Kidney (tissue), 13 donors: ENCODE measurements at regions not wholly inside any gene's neighbourhood (a gene's known extent, or its start where the extent isn't known, plus 50 kb on each side); places are given as distances from the start of the nearest gene placed in this dataset.

Experiments used
- DNase-seq, 5 donors: peaks; one replicate each; pipeline ENCODE4 v3.0.0-alpha.2; 2013 to 2020
- FAIRE-seq: peaks from 2 replicates; lab custom pipeline; 2012; peaks lifted over from hg19 to GRCh38; lab: Jason Lieb, UNC
- H3K27ac ChIP-seq, 2 donors: one replicate each; pipeline ENCODE4 v1.7.0; 2013; ENCODE audit warnings: low read depth in 2 of 2, low read length in 2 of 2, inconsistent platforms in 1 of 2
- H3K27me3 ChIP-seq: one replicate; pipeline ENCODE4 v1.7.1; 2013; ENCODE audit warnings: low read length, inconsistent platforms; ENCODE audit not compliant: control insufficient read depth, insufficient read depth
- H3K36me3 ChIP-seq, 3 donors: one replicate each; pipeline versions ENCODE4 v1.7.0 to v1.7.1; 2013; ENCODE audit warnings: low read length in 3 of 3, control low read depth in 1 of 3, inconsistent platforms in 1 of 3; ENCODE audit not compliant: insufficient read depth in 3 of 3, control insufficient read depth in 2 of 3
- H3K4me1 ChIP-seq, 3 donors: one replicate each; pipeline versions ENCODE4 v1.7.0 to v1.7.1; 2013; ENCODE audit warnings: low read length in 3 of 3, inconsistent platforms in 1 of 3, low read depth in 1 of 3; ENCODE audit not compliant: control insufficient read depth in 2 of 3, insufficient read depth in 2 of 3
- H3K4me3 ChIP-seq, 3 donors: one replicate each; pipeline versions ENCODE4 v1.7.0 to v1.8.1; 2013; ENCODE audit warnings: low read length in 3 of 3, control low read depth in 1 of 3, inconsistent platforms in 1 of 3
- H3K9ac ChIP-seq, 3 donors: one replicate each; pipeline versions ENCODE4 v1.7.0 to v1.7.1; 2013; ENCODE audit warnings: low read length in 3 of 3, control low read depth in 1 of 3, inconsistent platforms in 1 of 3
- H3K9me3 ChIP-seq, 3 donors: one replicate each; pipeline versions ENCODE4 v1.7.0 to v1.7.1; 2013; ENCODE audit warnings: low read length in 3 of 3, control low read depth in 1 of 3, inconsistent platforms in 1 of 3; ENCODE audit not compliant: control insufficient read depth in 2 of 3, insufficient read depth in 1 of 3
- intact Hi-C: fragments of 100-400 bp; cut with DNase I; formaldehyde crosslinking; loops from one replicate; pipeline ENCODE4 v1.11.1; 2022
- TF ChIP-seq, protein P1 (sequence below): IDR thresholded peaks from 3 replicates; pipeline ENCODE4 v1.5.1; 2012; ENCODE audit warnings: mild to moderate bottlenecking, moderate library complexity, borderline replicate concordance; ENCODE audit not compliant: insufficient read depth; ENCODE audit errors: extremely low read depth
- donor health status: control.
- donor health status: control.
- donor health status: control.
- donor health status: control.
- donor health status: control.
- donor health status: DM: yes; HTN: yes; CAD: no.
- donor health status: Normal renal cell carcinoma (clear cell type).

DNA sequence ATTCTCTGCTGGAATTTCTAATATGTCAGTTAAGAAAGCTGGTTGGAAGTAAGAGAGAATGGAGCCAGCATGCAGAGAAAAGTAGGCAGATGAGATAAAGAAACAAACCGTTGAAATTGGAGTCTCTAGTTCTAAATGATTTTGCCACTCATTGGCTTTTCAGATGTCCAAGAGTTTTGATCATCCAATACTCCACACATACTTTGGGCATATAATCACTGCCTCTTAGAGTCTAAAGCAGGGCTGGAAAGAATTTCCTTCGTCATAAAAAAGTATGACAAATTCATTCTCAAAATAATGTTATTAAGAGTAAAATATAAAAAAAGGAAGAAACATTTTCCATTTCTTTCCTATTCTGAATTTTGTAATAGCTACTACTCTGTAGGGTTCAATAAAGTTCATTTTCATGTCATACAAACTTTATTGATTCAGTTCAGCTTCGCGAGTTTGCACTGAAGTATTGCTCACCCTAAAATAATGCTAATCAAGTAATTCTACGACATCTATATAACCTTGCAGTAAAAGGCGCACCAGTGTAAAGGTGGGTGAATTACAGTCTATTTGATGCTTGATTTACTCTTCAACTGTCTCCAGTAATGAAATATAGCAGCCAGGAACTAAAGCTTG lies 1556.6 kb downstream of the NCAM2 start:
- no peaks in the 10 kb centered on the region for H3K4me1 ChIP-seq
- no peaks in the 10 kb centered on the region for H3K36me3 ChIP-seq
- H3K27me3 ChIP-seq = no peaks in the 10 kb centered on the region
- DNase-seq (no peak), FAIRE-seq (no peak)
- TF ChIP-seq, protein P1, sequence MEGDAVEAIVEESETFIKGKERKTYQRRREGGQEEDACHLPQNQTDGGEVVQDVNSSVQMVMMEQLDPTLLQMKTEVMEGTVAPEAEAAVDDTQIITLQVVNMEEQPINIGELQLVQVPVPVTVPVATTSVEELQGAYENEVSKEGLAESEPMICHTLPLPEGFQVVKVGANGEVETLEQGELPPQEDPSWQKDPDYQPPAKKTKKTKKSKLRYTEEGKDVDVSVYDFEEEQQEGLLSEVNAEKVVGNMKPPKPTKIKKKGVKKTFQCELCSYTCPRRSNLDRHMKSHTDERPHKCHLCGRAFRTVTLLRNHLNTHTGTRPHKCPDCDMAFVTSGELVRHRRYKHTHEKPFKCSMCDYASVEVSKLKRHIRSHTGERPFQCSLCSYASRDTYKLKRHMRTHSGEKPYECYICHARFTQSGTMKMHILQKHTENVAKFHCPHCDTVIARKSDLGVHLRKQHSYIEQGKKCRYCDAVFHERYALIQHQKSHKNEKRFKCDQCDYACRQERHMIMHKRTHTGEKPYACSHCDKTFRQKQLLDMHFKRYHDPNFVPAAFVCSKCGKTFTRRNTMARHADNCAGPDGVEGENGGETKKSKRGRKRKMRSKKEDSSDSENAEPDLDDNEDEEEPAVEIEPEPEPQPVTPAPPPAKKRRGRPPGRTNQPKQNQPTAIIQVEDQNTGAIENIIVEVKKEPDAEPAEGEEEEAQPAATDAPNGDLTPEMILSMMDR = no peak
- intact Hi-C loops = no loop called here
- no peak overlapping the region for H3K27ac ChIP-seq
- no peak overlapping the region for H3K9ac ChIP-seq
- H3K9me3 ChIP-seq = no peaks in the 10 kb centered on the region
- H3K4me3 ChIP-seq = no peak overlapping the region

GRCh38 chr21:22556829-22557228 lies 1558.6 kb downstream of the NCAM2 start:
- peak; percentile 8 for FAIRE-seq
- intact Hi-C loops = no loop called here
- no peaks in the 10 kb centered on the region for H3K36me3 ChIP-seq
- no peaks in the 10 kb centered on the region for H3K9me3 ChIP-seq
- DNase-seq = no peak
- no peak overlapping the region for H3K4me3 ChIP-seq
- no peaks in the 10 kb centered on the region for H3K4me1 ChIP-seq
- H3K9ac ChIP-seq = no peak overlapping the region
- no peak overlapping the region for H3K27ac ChIP-seq
- H3K27me3 ChIP-seq = no peaks in the 10 kb centered on the region
- TF ChIP-seq, protein P1 = no peak

- no peak for DNase-seq
- no peak overlapping the region for H3K9ac ChIP-seq
- no peaks in the 10 kb centered on the region for H3K36me3 ChIP-seq
- no peak for FAIRE-seq
- no peaks in the 10 kb centered on the region for H3K27me3 ChIP-seq
- H3K9me3 ChIP-seq = peaks cover 0 to 2% (median 0%) of the 10 kb centered on the region in 3 donors
- TF ChIP-seq, protein P1 = no peak
- no peak overlapping the region for H3K27ac ChIP-seq
- intact Hi-C loops = no loop called here
- H3K4me3 ChIP-seq = no peak overlapping the region
- no peaks in the 10 kb centered on the region for H3K4me1 ChIP-seq
Measured at GRCh38 chr21:22561946-22562345, 1563.7 kb downstream of the NCAM2 start.

GRCh38 chr21:22573834-22574233 lies 1575.6 kb downstream of the NCAM2 start:
- TF ChIP-seq, protein P1 = no peak
- Histone ChIP-seq H3K4me3 (no peak overlapping the region), H3K9me3 (no peaks in the 10 kb centered on the region), H3K9ac (no peak overlapping the region), H3K27me3 (no peaks in the 10 kb centered on the region), H3K36me3 (no peaks in the 10 kb centered on the region), H3K4me1 (no peaks in the 10 kb centered on the region), H3K27ac (no peak overlapping the region)
- DNase-seq (no peak), FAIRE-seq (no peak)
- intact Hi-C loops = no loop called here
